ENCODE measurements at regions not wholly inside any gene's neighbourhood (a gene's known extent, or its start where the extent isn't known, plus 50 kb on each side); places are given as distances from the start of the nearest gene placed in this dataset.

DNA sequence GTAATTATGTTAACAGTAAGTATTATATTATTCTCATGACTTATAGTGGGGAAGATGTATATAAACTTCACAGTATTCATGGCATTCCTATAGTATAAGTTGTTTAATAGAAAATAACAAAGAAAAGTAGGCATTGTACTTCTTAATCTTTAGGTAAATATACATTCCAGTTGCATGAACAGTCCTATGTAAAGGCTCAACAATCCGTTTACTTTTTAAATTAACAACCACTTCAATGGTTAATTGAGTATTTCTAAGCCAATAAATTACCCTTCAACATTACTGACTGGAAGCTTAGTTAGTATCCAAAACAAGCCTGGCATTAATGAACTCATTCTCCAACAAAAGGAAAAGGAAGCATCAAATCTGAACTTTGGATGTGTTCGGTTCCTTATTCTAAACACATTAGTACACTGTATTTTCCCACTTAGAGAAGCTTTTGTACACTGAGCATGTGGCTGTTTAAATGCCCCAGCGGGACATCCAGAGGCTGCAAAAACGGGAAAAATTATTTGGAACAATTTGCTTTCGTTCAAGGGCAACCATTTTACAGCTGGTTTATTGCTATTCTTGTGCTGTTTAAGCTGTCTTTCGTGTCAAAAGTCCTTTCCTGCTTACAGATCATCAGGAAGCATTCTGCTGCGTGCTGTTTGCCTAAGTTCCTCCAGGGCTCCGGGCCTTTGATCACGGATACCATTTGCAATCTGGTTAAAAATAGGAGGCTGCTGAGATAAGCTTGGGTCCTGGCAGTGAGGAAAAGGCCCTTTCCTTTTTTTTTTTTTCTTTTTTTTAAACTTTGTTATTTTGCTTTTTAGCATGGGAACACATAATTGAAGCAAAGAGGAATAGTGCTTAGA is 460.3 kb downstream of the SPRY1 start:
- Histone ChIP-seq H3K4me3 (no peak overlapping the region), H3K4me1 (peaks cover 20% of the 10 kb centered on the region), H3K27me3 (no peaks in the 10 kb centered on the region), H3K27ac (peak overlapping the region; percentile 58), H3K9me3 (no peaks in the 10 kb centered on the region), H3K36me3 (no peaks in the 10 kb centered on the region)
- ATAC-seq (peak; percentile 37), DNase-seq (no peak)
- TF ChIP-seq CTCF (IDR thresholded peaks at IDR 0.05): peak; percentile 28
- intact Hi-C loops (cut with DNase I): no loop called here

- TF ChIP-seq CTCF (IDR thresholded peaks at IDR 0.05): no peak
- intact Hi-C loops (cut with DNase I): no loop called here
- ATAC-seq (no peak), DNase-seq (no peak)
- H3K4me1 ChIP-seq: peaks cover 20% of the 10 kb centered on the region
- H3K4me3 ChIP-seq: no peak overlapping the region
- H3K27ac ChIP-seq: peak overlapping the region; percentile 58
- H3K27me3 ChIP-seq: no peaks in the 10 kb centered on the region
- no peaks in the 10 kb centered on the region for H3K36me3 ChIP-seq
- H3K9me3 ChIP-seq: no peaks in the 10 kb centered on the region
Measured at GRCh38 chr4:123858465-123858864, 461.9 kb downstream of the SPRY1 start.

DNA sequence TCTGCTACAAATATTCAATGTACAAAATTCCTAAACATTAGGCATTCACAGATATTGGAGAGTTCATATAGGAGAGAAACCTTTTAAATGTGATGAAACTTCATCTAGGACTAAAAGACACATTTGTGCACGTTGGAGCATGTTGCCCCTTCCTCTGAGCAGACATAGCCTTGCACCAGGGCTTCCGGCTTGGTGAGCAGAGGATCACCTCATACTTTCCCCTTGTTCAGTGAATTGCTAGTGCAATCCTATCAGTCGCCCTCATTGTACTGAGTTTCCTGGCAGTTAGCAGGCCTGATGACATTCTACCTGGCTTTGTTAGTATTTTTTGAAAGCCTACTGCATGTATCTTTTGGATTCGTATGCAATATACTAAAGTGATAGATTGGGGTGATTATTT is 466.2 kb downstream of the SPRY1 start:
- Histone ChIP-seq H3K27ac (no peak overlapping the region), H3K9me3 (no peaks in the 10 kb centered on the region), H3K36me3 (no peaks in the 10 kb centered on the region), H3K4me3 (no peak overlapping the region), H3K4me1 (peaks cover 6% of the 10 kb centered on the region), H3K27me3 (no peaks in the 10 kb centered on the region)
- DNase-seq (no peak), ATAC-seq (no peak)
- no peak for TF ChIP-seq CTCF (IDR thresholded peaks at IDR 0.05)
- intact Hi-C loops (cut with DNase I): no loop called here

GRCh38 chr4:123866796-123867195 is 470.2 kb downstream of the SPRY1 start:
- Histone ChIP-seq H3K36me3 (no peaks in the 10 kb centered on the region), H3K4me3 (no peak overlapping the region), H3K9me3 (no peaks in the 10 kb centered on the region), H3K4me1 (no peaks in the 10 kb centered on the region), H3K27ac (no peak overlapping the region), H3K27me3 (no peaks in the 10 kb centered on the region)
- intact Hi-C loops (cut with DNase I): no loop called here
- no peak for TF ChIP-seq CTCF (IDR thresholded peaks at IDR 0.05)
- DNase-seq (no peak), ATAC-seq (no peak)

GRCh38 chr4:123867910-123868587 is 471.5 kb downstream of the SPRY1 start:
- intact Hi-C loops (cut with DNase I): no loop called here
- H3K27me3 ChIP-seq: no peaks in the 10 kb centered on the region
- no peak overlapping the region for H3K4me3 ChIP-seq
- DNase-seq: no peak
- no peak for ATAC-seq
- H3K27ac ChIP-seq: no peak overlapping the region
- no peaks in the 10 kb centered on the region for H3K9me3 ChIP-seq
- H3K36me3 ChIP-seq: no peaks in the 10 kb centered on the region
- no peaks in the 10 kb centered on the region for H3K4me1 ChIP-seq
- TF ChIP-seq CTCF (IDR thresholded peaks at IDR 0.05): no peak
